H1 (cell line): ENCODE measurements at regions not wholly inside any gene's neighbourhood (a gene's known extent, or its start where the extent isn't known, plus 50 kb on each side); places are given as distances from the start of the nearest gene placed in this dataset.

ENCODE experiments used
- CHD2 ChIP-seq: IDR thresholded peaks from 2 replicates; pipeline ENCODE4 v1.6.1; 2012; ENCODE audit warnings: low read length, improper control_type of control experiment
- POLR2AphosphoS5 ChIP-seq: IDR thresholded peaks from 2 replicates; pipeline ENCODE4 v1.6.1; 2011; ENCODE audit warnings: low read depth, low read length
- ZNF274 ChIP-seq: IDR thresholded peaks from 2 replicates; pipeline ENCODE4 v1.7.0; 2012; ENCODE audit warnings: low read length, borderline replicate concordance; ENCODE audit errors: extremely low read depth

- no peak for TF ChIP-seq ZNF274
- TF ChIP-seq CHD2: no peak
- TF ChIP-seq POLR2AphosphoS5: no peak
Measured at GRCh38 chr7:24039991-24040624, 243.9 kb upstream of the NPY start.
